Skeletal muscle tissue (tissue), 3 donors: ENCODE measurements at regions not wholly inside any gene's neighbourhood (a gene's known extent, or its start where the extent isn't known, plus 50 kb on each side); places are given as distances from the start of the nearest gene placed in this dataset.

Experiments
- H3K27ac ChIP-seq: one replicate; pipeline ENCODE4 v1.7.0; 2013; ENCODE audit warnings: mild to moderate bottlenecking, low read depth, low read length, inconsistent platforms
- H3K27me3 ChIP-seq, 3 donors: one replicate each; pipeline ENCODE4 v1.7.0; 2013; ENCODE audit warnings: low read length in 3 of 3; ENCODE audit not compliant: control insufficient read depth in 3 of 3, insufficient read depth in 3 of 3
- H3K36me3 ChIP-seq, 3 donors: one replicate each; pipeline ENCODE4 v1.7.0; 2013; ENCODE audit warnings: low read length in 3 of 3; ENCODE audit not compliant: control insufficient read depth in 3 of 3, insufficient read depth in 3 of 3
- H3K4me1 ChIP-seq, 3 donors: one replicate each; pipeline ENCODE4 v1.7.0; 2013; ENCODE audit warnings: low read length in 3 of 3, mild to moderate bottlenecking in 3 of 3; ENCODE audit not compliant: control insufficient read depth in 3 of 3, insufficient read depth in 3 of 3
- H3K4me3 ChIP-seq, 3 donors: one replicate each; pipeline ENCODE4 v1.7.0; 2013; ENCODE audit warnings: low read length in 3 of 3
- H3K9ac ChIP-seq, 3 donors: one replicate each; pipeline ENCODE4 v1.7.0; 2013; ENCODE audit warnings: low read length in 3 of 3, mild to moderate bottlenecking in 3 of 3, moderate library complexity in 2 of 3, low read depth in 1 of 3
- H3K9me3 ChIP-seq, 3 donors: one replicate each; pipeline ENCODE4 v1.7.0; 2013; ENCODE audit warnings: low read length in 3 of 3; ENCODE audit not compliant: control insufficient read depth in 3 of 3
- donor health status: Osteomylitis.

- Histone ChIP-seq H3K4me1 (no peaks in the 10 kb centered on the region), H3K9me3 (peaks cover 0 to 3% (median 0%) of the 10 kb centered on the region in 3 donors), H3K27me3 (no peaks in the 10 kb centered on the region), H3K36me3 (no peaks in the 10 kb centered on the region), H3K9ac (no peak overlapping the region), H3K27ac (no peak overlapping the region), H3K4me3 (no peak overlapping the region)
Observed at GRCh38 chr7:18262058-18262457, 233.5 kb upstream of the HDAC9 start.

GRCh38 chr7:18265611-18266281 is 229.8 kb upstream of the HDAC9 start:
- Histone ChIP-seq H3K4me1 (no peaks in the 10 kb centered on the region), H3K9me3 (peaks cover 0 to 3% (median 0%) of the 10 kb centered on the region in 3 donors), H3K27ac (no peak overlapping the region), H3K9ac (no peak overlapping the region), H3K27me3 (no peaks in the 10 kb centered on the region), H3K36me3 (no peaks in the 10 kb centered on the region), H3K4me3 (no peak overlapping the region)

- H3K27ac ChIP-seq, result no peak overlapping the region
- H3K4me3 ChIP-seq, result no peak overlapping the region
Observed at GRCh38 chr7:18268571-18268970, 227.0 kb upstream of the HDAC9 start.

GRCh38 chr7:18276380-18276779 is 219.2 kb upstream of the HDAC9 start:
- H3K9ac ChIP-seq, result no peak overlapping the region
- H3K4me1 ChIP-seq, result no peaks in the 10 kb centered on the region
- no peak overlapping the region for H3K4me3 ChIP-seq
- H3K27me3 ChIP-seq, result no peaks in the 10 kb centered on the region
- no peaks in the 10 kb centered on the region for H3K9me3 ChIP-seq
- H3K36me3 ChIP-seq, result no peaks in the 10 kb centered on the region
- no peak overlapping the region for H3K27ac ChIP-seq

More at GRCh38 chr7:18268571-18268970, 227.0 kb upstream of the HDAC9 start:
- no peaks in the 10 kb centered on the region for H3K27me3 ChIP-seq
- H3K9ac ChIP-seq, result no peak overlapping the region
- no peaks in the 10 kb centered on the region for H3K36me3 ChIP-seq
- H3K9me3 ChIP-seq, result no peaks in the 10 kb centered on the region
- no peaks in the 10 kb centered on the region for H3K4me1 ChIP-seq

GRCh38 chr7:18278316-18278715 is 217.2 kb upstream of the HDAC9 start:
- no peak overlapping the region for H3K4me3 ChIP-seq
- no peaks in the 10 kb centered on the region for H3K9me3 ChIP-seq
- no peaks in the 10 kb centered on the region for H3K27me3 ChIP-seq
- H3K27ac ChIP-seq, result no peak overlapping the region
- H3K9ac ChIP-seq, result no peak overlapping the region
- no peaks in the 10 kb centered on the region for H3K36me3 ChIP-seq
- no peaks in the 10 kb centered on the region for H3K4me1 ChIP-seq

GRCh38 chr7:18283045-18283444 is 212.5 kb upstream of the HDAC9 start:
- Histone ChIP-seq H3K9me3 (no peaks in the 10 kb centered on the region), H3K4me3 (no peak overlapping the region), H3K9ac (no peak overlapping the region), H3K27ac (no peak overlapping the region), H3K4me1 (no peaks in the 10 kb centered on the region), H3K27me3 (no peaks in the 10 kb centered on the region), H3K36me3 (no peaks in the 10 kb centered on the region)

- no peaks in the 10 kb centered on the region for H3K36me3 ChIP-seq
- H3K4me3 ChIP-seq, result no peak overlapping the region
- H3K27ac ChIP-seq, result no peak overlapping the region
- H3K27me3 ChIP-seq, result no peaks in the 10 kb centered on the region
- H3K9me3 ChIP-seq, result no peaks in the 10 kb centered on the region
- no peaks in the 10 kb centered on the region for H3K4me1 ChIP-seq
- H3K9ac ChIP-seq, result no peak overlapping the region
Observed at GRCh38 chr7:18287482-18287881, 208.1 kb upstream of the HDAC9 start.

GRCh38 chr7:18288322-18289037 is 207.1 kb upstream of the HDAC9 start:
- no peaks in the 10 kb centered on the region for H3K27me3 ChIP-seq
- H3K4me1 ChIP-seq, result no peaks in the 10 kb centered on the region
- no peaks in the 10 kb centered on the region for H3K36me3 ChIP-seq
- no peaks in the 10 kb centered on the region for H3K9me3 ChIP-seq
- H3K9ac ChIP-seq, result no peak overlapping the region
- H3K4me3 ChIP-seq, result no peak overlapping the region
- H3K27ac ChIP-seq, result no peak overlapping the region

- no peak overlapping the region for H3K27ac ChIP-seq
- H3K4me3 ChIP-seq, result no peak overlapping the region
- H3K4me1 ChIP-seq, result no peaks in the 10 kb centered on the region
- no peak overlapping the region for H3K9ac ChIP-seq
- H3K9me3 ChIP-seq, result no peaks in the 10 kb centered on the region
- no peaks in the 10 kb centered on the region for H3K27me3 ChIP-seq
- H3K36me3 ChIP-seq, result no peaks in the 10 kb centered on the region
Observed at GRCh38 chr7:18289788-18290187, 205.8 kb upstream of the HDAC9 start.

- no peak overlapping the region for H3K27ac ChIP-seq
- H3K36me3 ChIP-seq, result no peaks in the 10 kb centered on the region
- no peak overlapping the region for H3K4me3 ChIP-seq
- no peak overlapping the region for H3K9ac ChIP-seq
- no peaks in the 10 kb centered on the region for H3K27me3 ChIP-seq
- H3K9me3 ChIP-seq, result no peaks in the 10 kb centered on the region
- no peaks in the 10 kb centered on the region for H3K4me1 ChIP-seq
Observed at GRCh38 chr7:18290223-18290622, 205.3 kb upstream of the HDAC9 start.
